Skin epidermis (tissue), 12 donors: ENCODE measurements at regions not wholly inside any gene's neighbourhood (a gene's known extent, or its start where the extent isn't known, plus 50 kb on each side); places are given as distances from the start of the nearest gene placed in this dataset.

ENCODE experiments used
- H3K27ac ChIP-seq, 21 experiments: fragments of 200-600 bp; sonication (generic) in 11 of 21; one replicate each; pipeline ENCODE4 v1.5.0; 2020; ENCODE audit warnings: mild to moderate bottlenecking in 3 of 21, inconsistent platforms in 2 of 21, moderate library complexity in 2 of 21
- H3K4me3 ChIP-seq, 7 experiments: fragments of 200-600 bp; sonication (generic) in 2 of 7; one replicate each; pipeline ENCODE4 v1.5.0; 2020; ENCODE audit warnings: inconsistent platforms in 2 of 7, mild to moderate bottlenecking in 2 of 7, moderate library complexity in 1 of 7

GRCh38 chr22:27164781-27165503 lies 507.6 kb downstream of the MIAT start:
- no peak overlapping the region for H3K27ac ChIP-seq
- H3K4me3 ChIP-seq = no peak overlapping the region

GRCh38 chr22:27168681-27169080 lies 511.3 kb downstream of the MIAT start:
- no peak overlapping the region for H3K4me3 ChIP-seq
- H3K27ac ChIP-seq = no peak overlapping the region

- H3K27ac ChIP-seq = no peak overlapping the region
These were observed 513.1 kb downstream of the MIAT start for GRCh38 chr22:27170491-27170890.

GRCh38 chr22:27171212-27171611 lies 513.8 kb downstream of the MIAT start:
- no peak overlapping the region for H3K4me3 ChIP-seq
- H3K27ac ChIP-seq = no peak overlapping the region

More at GRCh38 chr22:27170491-27170890, 513.1 kb downstream of the MIAT start:
- H3K4me3 ChIP-seq = no peak overlapping the region

- Histone ChIP-seq H3K27ac (no peak overlapping the region), H3K4me3 (no peak overlapping the region)
These were observed 516.1 kb downstream of the MIAT start for GRCh38 chr22:27173530-27173929.

- Histone ChIP-seq H3K27ac (no peak overlapping the region), H3K4me3 (no peak overlapping the region)
These were observed 517.8 kb downstream of the MIAT start for GRCh38 chr22:27175021-27175838.

- Histone ChIP-seq H3K4me3 (no peak overlapping the region), H3K27ac (no peak overlapping the region)
These were observed 518.6 kb downstream of the MIAT start for GRCh38 chr22:27175974-27176373.

GRCh38 chr22:27179161-27179560 lies 521.8 kb downstream of the MIAT start:
- Histone ChIP-seq H3K27ac (no peak overlapping the region), H3K4me3 (no peak overlapping the region)

GRCh38 chr22:27181537-27181936 lies 524.1 kb downstream of the MIAT start:
- H3K27ac ChIP-seq = no peak overlapping the region
- no peak overlapping the region for H3K4me3 ChIP-seq

- H3K4me3 ChIP-seq = no peak overlapping the region
- peak overlapping the region in 3 of 21 experiments; percentile 29 to 73 (median 71) for H3K27ac ChIP-seq
These were observed 526.1 kb downstream of the MIAT start for GRCh38 chr22:27183474-27183873.

- H3K27ac ChIP-seq = no peak overlapping the region
- H3K4me3 ChIP-seq = no peak overlapping the region
These were observed 527.8 kb downstream of the MIAT start for GRCh38 chr22:27185099-27185709.

GRCh38 chr22:27185760-27186302 lies 528.4 kb downstream of the MIAT start:
- Histone ChIP-seq H3K27ac (no peak overlapping the region), H3K4me3 (no peak overlapping the region)

GRCh38 chr22:27186643-27187042 lies 529.3 kb downstream of the MIAT start:
- Histone ChIP-seq H3K4me3 (no peak overlapping the region), H3K27ac (no peak overlapping the region)

- no peak overlapping the region for H3K4me3 ChIP-seq
- H3K27ac ChIP-seq = no peak overlapping the region
These were observed 534.9 kb downstream of the MIAT start for GRCh38 chr22:27192135-27192829.

GRCh38 chr22:27193215-27193614 lies 535.8 kb downstream of the MIAT start:
- Histone ChIP-seq H3K27ac (no peak overlapping the region), H3K4me3 (no peak overlapping the region)

- Histone ChIP-seq H3K4me3 (no peak overlapping the region), H3K27ac (no peak overlapping the region)
These were observed 536.2 kb downstream of the MIAT start for GRCh38 chr22:27193636-27194035.

GRCh38 chr22:27194096-27194748 lies 536.8 kb downstream of the MIAT start:
- Histone ChIP-seq H3K27ac (no peak overlapping the region), H3K4me3 (no peak overlapping the region)

GRCh38 chr22:27195094-27195493 lies 537.7 kb downstream of the MIAT start:
- Histone ChIP-seq H3K4me3 (no peak overlapping the region), H3K27ac (no peak overlapping the region)

GRCh38 chr22:27195494-27195893 lies 538.1 kb downstream of the MIAT start:
- no peak overlapping the region for H3K4me3 ChIP-seq
- no peak overlapping the region for H3K27ac ChIP-seq
